Breast epithelium (tissue), 4 donors: ENCODE measurements at regions not wholly inside any gene's neighbourhood (a gene's known extent, or its start where the extent isn't known, plus 50 kb on each side); places are given as distances from the start of the nearest gene placed in this dataset.

Experiments
- DNase-seq, 2 donors: peaks; one replicate each; pipeline ENCODE4 v3.0.0-alpha.2; 2019; ENCODE audit warnings: low spot score in 2 of 2
- H3K27ac ChIP-seq, 2 donors: fragments of 200-600 bp; sonication (generic) in 1 of 2; one replicate each; pipeline ENCODE4 v1.5.1; 2016 to 2019; ENCODE audit warnings: mild to moderate bottlenecking in 1 of 2
- H3K27me3 ChIP-seq, 2 donors: fragments of 200-600 bp; sonication (generic) in 1 of 2; one replicate each; pipeline versions ENCODE4 v1.5.1 to v1.6.0; 2017 to 2019; ENCODE audit warnings: control low read depth in 1 of 2, mild to moderate bottlenecking in 1 of 2
- H3K36me3 ChIP-seq: fragments of 200-600 bp; one replicate; pipeline ENCODE4 v1.5.1; 2019
- H3K4me1 ChIP-seq, 2 donors: fragments of 200-600 bp; sonication (generic); one replicate each; pipeline ENCODE4 v1.5.1; 2016 to 2019; ENCODE audit warnings: control low read depth in 1 of 2
- H3K4me3 ChIP-seq, 3 donors: fragments of 200-600 bp; sonication (generic); 1 replicate in 2 of 3; 2 replicates in 1 of 3; pipeline ENCODE4 v1.5.1; 2016 to 2019; ENCODE audit warnings: mild to moderate bottlenecking in 3 of 3, moderate library complexity in 2 of 3
- H3K9me3 ChIP-seq, 2 donors: fragments of 200-600 bp; sonication (generic) in 1 of 2; one replicate each; pipeline ENCODE4 v1.5.1; 2016 to 2019; ENCODE audit warnings: control low read depth in 1 of 2
- POLR2A ChIP-seq: fragments of 450-650 bp; IDR thresholded peaks from one replicate; pipeline ENCODE4 v1.6.1; 2016; ENCODE audit warnings: antibody characterized with exemption, mild to moderate bottlenecking, moderate library complexity
- POLR2AphosphoS5 ChIP-seq, 3 donors: sonication (generic); formaldehyde crosslinking; IDR thresholded peaks; one replicate each; pipeline ENCODE4 v1.6.1; 2017; ENCODE audit warnings: antibody characterized with exemption in 3 of 3
- intact Hi-C: fragments of 100-400 bp; cut with DNase I; formaldehyde crosslinking; loops from one replicate; pipeline ENCODE4 v1.15.1; 2023; ENCODE audit warnings: low total_unique reads
- TF ChIP-seq, protein P1 (sequence below), 3 donors: fragments of 450-650 bp; IDR thresholded peaks; one replicate each; pipeline ENCODE4 v1.5.1; 2016 to 2017; ENCODE audit warnings: antibody characterized with exemption in 3 of 3, mild to moderate bottlenecking in 3 of 3, moderate library complexity in 3 of 3

DNA sequence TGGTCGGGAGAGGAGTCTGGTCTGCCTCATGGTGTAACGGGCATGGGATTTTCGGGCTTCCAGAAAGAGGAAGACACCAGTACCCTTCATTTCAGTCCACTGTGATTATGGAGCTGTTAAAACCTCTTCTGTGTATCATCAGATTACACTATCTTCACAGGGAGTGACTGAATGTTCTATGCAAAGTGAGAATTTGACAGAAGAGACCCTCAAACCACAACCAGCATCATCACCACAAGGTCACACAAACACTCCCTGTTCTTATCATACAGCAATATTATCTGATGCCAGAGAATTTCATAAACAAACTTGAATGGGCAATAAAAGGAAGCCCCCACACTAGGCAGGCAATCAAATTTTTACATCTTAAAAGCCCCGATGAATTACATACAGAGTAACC, 164.2 kb downstream of the PDGFRA start:
- intact Hi-C loops, result no loop called here

DNA sequence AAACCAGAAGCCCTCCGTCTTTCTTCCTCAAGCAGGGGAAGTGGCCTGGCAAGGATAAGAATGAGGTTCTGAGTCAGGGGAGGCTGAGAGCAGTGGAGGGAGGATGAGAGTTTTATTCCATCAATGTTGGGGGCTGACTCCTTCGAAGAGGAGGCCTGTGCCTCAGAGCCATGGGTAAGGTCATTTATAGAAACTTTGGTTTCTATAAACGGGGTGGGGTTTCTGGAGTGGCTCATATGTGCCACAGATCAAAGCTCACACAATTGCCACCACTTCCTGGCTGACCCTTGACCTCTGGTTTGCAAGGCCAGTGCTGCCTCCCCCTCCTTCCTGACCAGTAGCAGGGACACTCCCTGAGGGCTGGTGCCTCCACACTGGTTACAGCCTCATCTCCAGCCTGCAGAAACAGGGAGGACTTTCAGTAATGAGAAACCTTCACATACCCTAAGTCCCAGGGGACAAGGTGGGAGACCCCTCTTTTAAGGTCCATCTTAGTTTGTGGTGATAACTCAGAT, 166.0 kb downstream of the PDGFRA start:
- Histone ChIP-seq H3K9me3 (no peaks in the 10 kb centered on the region), H3K36me3 (no peaks in the 10 kb centered on the region), H3K4me1 (no peaks in the 10 kb centered on the region), H3K4me3 (no peak overlapping the region), H3K27me3 (no peaks in the 10 kb centered on the region), H3K27ac (no peak overlapping the region)
- intact Hi-C loops, result no loop called here
- no peak for DNase-seq
- TF ChIP-seq POLR2A (no peak), POLR2AphosphoS5 (IDR thresholded peaks at IDR 0.05) (no peak)
- TF ChIP-seq, protein P1, sequence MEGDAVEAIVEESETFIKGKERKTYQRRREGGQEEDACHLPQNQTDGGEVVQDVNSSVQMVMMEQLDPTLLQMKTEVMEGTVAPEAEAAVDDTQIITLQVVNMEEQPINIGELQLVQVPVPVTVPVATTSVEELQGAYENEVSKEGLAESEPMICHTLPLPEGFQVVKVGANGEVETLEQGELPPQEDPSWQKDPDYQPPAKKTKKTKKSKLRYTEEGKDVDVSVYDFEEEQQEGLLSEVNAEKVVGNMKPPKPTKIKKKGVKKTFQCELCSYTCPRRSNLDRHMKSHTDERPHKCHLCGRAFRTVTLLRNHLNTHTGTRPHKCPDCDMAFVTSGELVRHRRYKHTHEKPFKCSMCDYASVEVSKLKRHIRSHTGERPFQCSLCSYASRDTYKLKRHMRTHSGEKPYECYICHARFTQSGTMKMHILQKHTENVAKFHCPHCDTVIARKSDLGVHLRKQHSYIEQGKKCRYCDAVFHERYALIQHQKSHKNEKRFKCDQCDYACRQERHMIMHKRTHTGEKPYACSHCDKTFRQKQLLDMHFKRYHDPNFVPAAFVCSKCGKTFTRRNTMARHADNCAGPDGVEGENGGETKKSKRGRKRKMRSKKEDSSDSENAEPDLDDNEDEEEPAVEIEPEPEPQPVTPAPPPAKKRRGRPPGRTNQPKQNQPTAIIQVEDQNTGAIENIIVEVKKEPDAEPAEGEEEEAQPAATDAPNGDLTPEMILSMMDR (IDR thresholded peaks at IDR 0.05), result no peak

More for the DNA sequence above, 164.2 kb downstream of the PDGFRA start:
- H3K4me3 ChIP-seq, result no peak overlapping the region
- no peaks in the 10 kb centered on the region for H3K36me3 ChIP-seq
- TF ChIP-seq, protein P1 (IDR thresholded peaks at IDR 0.05), result no peak
- no peak for TF ChIP-seq POLR2A
- no peak for TF ChIP-seq POLR2AphosphoS5 (IDR thresholded peaks at IDR 0.05)
- H3K27me3 ChIP-seq, result no peaks in the 10 kb centered on the region
- no peak overlapping the region for H3K27ac ChIP-seq
- no peak for DNase-seq
- H3K9me3 ChIP-seq, result no peaks in the 10 kb centered on the region
- no peaks in the 10 kb centered on the region for H3K4me1 ChIP-seq

DNA sequence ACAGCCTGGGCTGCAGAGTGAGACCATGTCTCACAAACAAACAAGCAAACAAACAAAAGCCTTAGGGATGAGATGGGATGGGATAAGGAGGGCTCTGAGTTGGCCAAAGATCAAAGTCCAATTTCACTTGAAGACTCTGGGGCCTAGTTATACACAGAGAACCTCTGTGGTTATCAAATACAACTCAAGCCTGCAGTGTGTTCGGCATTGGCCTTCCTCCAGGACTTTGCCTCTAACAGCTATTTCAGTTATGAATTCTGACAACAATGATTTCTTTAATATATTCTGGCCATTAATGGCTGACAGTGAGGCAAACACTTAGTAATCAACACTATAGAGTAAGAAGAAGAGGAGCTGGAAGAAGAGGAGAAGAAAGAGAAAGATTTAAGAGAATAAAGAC, 171.1 kb downstream of the PDGFRA start:
- Histone ChIP-seq H3K9me3 (no peaks in the 10 kb centered on the region), H3K27ac (no peak overlapping the region), H3K36me3 (no peaks in the 10 kb centered on the region), H3K27me3 (no peaks in the 10 kb centered on the region), H3K4me3 (no peak overlapping the region), H3K4me1 (no peaks in the 10 kb centered on the region)
- no peak for DNase-seq
- intact Hi-C loops, result no loop called here
- no peak for TF ChIP-seq POLR2A
- TF ChIP-seq, protein P1 (IDR thresholded peaks at IDR 0.05), result no peak
- TF ChIP-seq POLR2AphosphoS5 (IDR thresholded peaks at IDR 0.05), result no peak

DNA sequence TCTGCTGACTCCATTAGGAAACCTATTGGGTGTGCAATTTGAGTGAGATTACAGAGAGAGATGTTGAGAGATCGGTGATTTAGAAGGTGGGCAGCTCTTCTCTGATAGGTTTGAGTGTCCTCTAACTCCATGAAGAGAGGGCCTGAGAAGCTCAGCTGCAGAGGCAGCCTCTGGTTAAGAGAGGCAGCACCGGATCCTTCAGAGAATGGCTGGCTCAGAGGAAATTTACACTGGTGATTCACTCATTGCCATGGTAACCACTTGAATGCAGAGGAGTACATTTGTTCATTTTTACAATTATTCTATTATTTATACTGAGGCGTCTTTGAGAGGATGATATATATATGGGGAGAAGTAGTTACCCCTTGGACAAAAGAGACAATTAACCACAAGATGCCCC, 171.7 kb downstream of the PDGFRA start:
- no peaks in the 10 kb centered on the region for H3K27me3 ChIP-seq
- TF ChIP-seq POLR2A (no peak), POLR2AphosphoS5 (IDR thresholded peaks at IDR 0.05) (no peak)
- TF ChIP-seq, protein P1 (IDR thresholded peaks at IDR 0.05), result no peak
- H3K27ac ChIP-seq, result no peak overlapping the region
- DNase-seq, result no peak
- H3K4me3 ChIP-seq, result no peak overlapping the region
- no peaks in the 10 kb centered on the region for H3K4me1 ChIP-seq
- H3K9me3 ChIP-seq, result no peaks in the 10 kb centered on the region
- no peaks in the 10 kb centered on the region for H3K36me3 ChIP-seq
- intact Hi-C loops, result no loop called here

DNA sequence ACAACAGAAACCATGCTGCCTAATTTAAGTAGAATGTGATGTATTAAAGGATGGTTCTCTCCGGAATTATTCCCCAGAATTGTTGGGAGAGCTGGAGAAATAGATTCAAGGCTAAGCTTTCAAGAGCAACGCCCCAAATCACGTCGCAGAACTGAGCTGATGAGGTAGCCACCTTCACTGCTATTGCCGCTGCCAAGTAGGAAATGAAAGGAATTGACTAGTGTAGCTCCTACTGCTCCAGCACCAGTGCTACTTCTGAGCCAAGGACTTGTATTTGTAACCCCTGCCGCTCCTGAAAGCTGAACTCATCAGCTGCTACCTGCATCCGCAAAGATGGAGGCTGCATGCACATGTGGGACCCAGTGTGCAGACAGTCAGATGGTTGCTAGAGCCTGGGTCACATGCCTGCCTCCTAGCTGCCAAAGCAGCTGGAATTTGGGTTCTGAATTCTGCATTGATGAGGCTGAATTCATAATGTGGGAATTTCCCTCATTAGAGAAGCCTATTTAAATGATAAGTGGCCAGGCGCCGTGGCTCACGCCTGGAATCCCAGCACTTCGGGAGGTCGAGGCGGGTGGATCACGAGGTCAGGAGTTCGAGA, 173.9 kb downstream of the PDGFRA start:
- H3K9me3 ChIP-seq, result no peaks in the 10 kb centered on the region
- intact Hi-C loops, result no loop called here
- TF ChIP-seq POLR2AphosphoS5 (IDR thresholded peaks at IDR 0.05), result no peak
- no peak for TF ChIP-seq POLR2A
- TF ChIP-seq, protein P1 (IDR thresholded peaks at IDR 0.05), result no peak
- no peaks in the 10 kb centered on the region for H3K4me1 ChIP-seq
- H3K36me3 ChIP-seq, result no peaks in the 10 kb centered on the region
- no peak overlapping the region for H3K27ac ChIP-seq
- peak overlapping the region in 1 of 3 donors; percentile 1 for H3K4me3 ChIP-seq
- DNase-seq, result no peak
- H3K27me3 ChIP-seq, result no peaks in the 10 kb centered on the region
